ENCODE measurements at regions not wholly inside any gene's neighbourhood (a gene's known extent, or its start where the extent isn't known, plus 50 kb on each side); places are given as distances from the start of the nearest gene placed in this dataset.
"Not testable (repeated sequence)": the region's sequence is repeated elsewhere in the genome, so short reads cannot be mapped to it uniquely, and the experiment has no call there.

GRCh38 chrX:147217334-147217733, 402.8 kb upstream of the CXorf51A start:
- ChIA-PET CTCF (no interaction called here), POLR2A (no interaction called here)
- H3K27ac Mint-ChIP-seq: no peak overlapping the region
- no peak for DNase-seq (ENCODE audit: low spot score)
- H3K36me3 Mint-ChIP-seq: peaks cover 36% of the 10 kb centered on the region
- TF ChIP-seq HMGA2 (CRISPR knock-in tag; IDR thresholded peaks at IDR 0.05): no peak
- no peak for TF ChIP-seq TEAD1 (CRISPR knock-in tag; IDR thresholded peaks at IDR 0.05)
- no peak for TF ChIP-seq ATF2 (CRISPR knock-in tag; IDR thresholded peaks at IDR 0.05; ENCODE audit: borderline replicate concordance, low read depth)
- TF ChIP-seq USF1 (CRISPR knock-in tag; IDR thresholded peaks at IDR 0.05): no peak
- no peak for TF ChIP-seq ATF3 (CRISPR knock-in tag; conservative IDR thresholded peaks at IDR 0.05)
- H3K9me3 Mint-ChIP-seq: peaks cover 37% of the 10 kb centered on the region
- H3K27me3 Mint-ChIP-seq (ENCODE audit: low read depth): 0 out of 2 replicates have a peak, but pooled peaks cover 2% of the 10 kb centered on the region
- H3K4me3 Mint-ChIP-seq: no peak overlapping the region
- ATAC-seq: no peak
- no peaks in the 10 kb centered on the region for H3K4me1 Mint-ChIP-seq

GRCh38 chrX:147200494-147200893, 385.9 kb upstream of the CXorf51A start:
- H3K27me3 Mint-ChIP-seq (ENCODE audit: low read depth); ATAC-seq; H3K4me3 Mint-ChIP-seq; DNase-seq (ENCODE audit: low spot score); POLR2A ChIA-PET; H3K4me1 Mint-ChIP-seq; CTCF ChIA-PET; H3K27ac Mint-ChIP-seq: not testable (repeated sequence)
- Mint-ChIP-seq H3K36me3 (peaks cover 19% of the 10 kb centered on the region), H3K9me3 (peaks cover 38% of the 10 kb centered on the region)

- H3K9me3 Mint-ChIP-seq: peaks cover 18% of the 10 kb centered on the region
- POLR2A ChIA-PET: no interaction called here
- no peak overlapping the region for H3K27ac Mint-ChIP-seq
- peaks cover 14% of the 10 kb centered on the region for H3K36me3 Mint-ChIP-seq
- ATAC-seq: no peak
- H3K27me3 Mint-ChIP-seq (ENCODE audit: low read depth): no peaks in the 10 kb centered on the region
- CTCF ChIA-PET: no interaction called here
- TF ChIP-seq RORB (CRISPR knock-in tag; IDR thresholded peaks at IDR 0.05): no peak
- no peak for TF ChIP-seq MLX (CRISPR knock-in tag; IDR thresholded peaks at IDR 0.05)
- TF ChIP-seq NFATC4 (CRISPR knock-in tag; IDR thresholded peaks at IDR 0.05): no peak
- no peak for TF ChIP-seq CREB1 (CRISPR knock-in tag; IDR thresholded peaks at IDR 0.05)
- DNase-seq (ENCODE audit: low spot score): no peak
- H3K4me3 Mint-ChIP-seq: no peak overlapping the region
- no peaks in the 10 kb centered on the region for H3K4me1 Mint-ChIP-seq
Observed at GRCh38 chrX:147191361-147191760, 376.8 kb upstream of the CXorf51A start.

GRCh38 chrX:147183161-147183560, 368.6 kb upstream of the CXorf51A start:
- Mint-ChIP-seq H3K27me3 (ENCODE audit: low read depth) (no peaks in the 10 kb centered on the region; the same call in 1 of the 2 replicates), H3K36me3 (peaks cover 26% of the 10 kb centered on the region), H3K27ac (no peak overlapping the region), H3K4me3 (no peak overlapping the region), H3K9me3 (peaks cover 33% of the 10 kb centered on the region), H3K4me1 (no peaks in the 10 kb centered on the region)
- ChIA-PET CTCF (no interaction called here), POLR2A (no interaction called here)
- ATAC-seq (no peak), DNase-seq (ENCODE audit: low spot score) (no peak)
- no peak for TF ChIP-seq RORB (CRISPR knock-in tag; IDR thresholded peaks at IDR 0.05)
- no peak for TF ChIP-seq FOXP4 (CRISPR knock-in tag; IDR thresholded peaks at IDR 0.05)
- TF ChIP-seq SP1 (CRISPR knock-in tag; conservative IDR thresholded peaks at IDR 0.05): no peak
- TF ChIP-seq USF1 (CRISPR knock-in tag; IDR thresholded peaks at IDR 0.05): no peak
- TF ChIP-seq SMAD4 (CRISPR knock-in tag; IDR thresholded peaks at IDR 0.05): no peak
- no peak for TF ChIP-seq PRRX2 (CRISPR knock-in tag; IDR thresholded peaks at IDR 0.05)
- no peak for TF ChIP-seq ESRRA (CRISPR knock-in tag; IDR thresholded peaks at IDR 0.05; ENCODE audit: borderline replicate concordance)
- no peak for TF ChIP-seq NFYB (CRISPR knock-in tag; conservative IDR thresholded peaks at IDR 0.05; ENCODE audit: low read depth)
- TF ChIP-seq ERG (CRISPR knock-in tag; IDR thresholded peaks at IDR 0.05): no peak
- TF ChIP-seq CDX4 (CRISPR knock-in tag; IDR thresholded peaks at IDR 0.05; ENCODE audit: borderline replicate concordance): no peak
- TF ChIP-seq ATF3 (CRISPR knock-in tag; conservative IDR thresholded peaks at IDR 0.05): no peak
